ENCODE measurements at regions not wholly inside any gene's neighbourhood (a gene's known extent, or its start where the extent isn't known, plus 50 kb on each side); places are given as distances from the start of the nearest gene placed in this dataset.
"Not testable (repeated sequence)": the region's sequence is repeated elsewhere in the genome, so short reads cannot be mapped to it uniquely, and the experiment has no call there.

GRCh38 chr15:79777916-79778315, 118.9 kb downstream of the MTHFS start:
- H3K27me3 Mint-ChIP-seq (ENCODE audit: low read depth) = no peaks in the 10 kb centered on the region
- no peaks in the 10 kb centered on the region for H3K36me3 Mint-ChIP-seq (ENCODE audit: low read depth)
- H3K27ac Mint-ChIP-seq = no peak overlapping the region
- peaks cover 15% of the 10 kb centered on the region for H3K9me3 Mint-ChIP-seq
- no peak for TF ChIP-seq CTCF (IDR thresholded peaks at IDR 0.05; ENCODE audit: unreplicated experiment in 3 of 3)
- no peak overlapping the region for H3K4me3 Mint-ChIP-seq
- H3K4me1 Mint-ChIP-seq = no peaks in the 10 kb centered on the region

- no peaks in the 10 kb centered on the region for H3K36me3 Mint-ChIP-seq (ENCODE audit: low read depth)
- no peak overlapping the region for H3K27ac Mint-ChIP-seq
- H3K4me1 Mint-ChIP-seq = no peaks in the 10 kb centered on the region
- H3K9me3 Mint-ChIP-seq = peaks cover 19% of the 10 kb centered on the region
- TF ChIP-seq CTCF (IDR thresholded peaks at IDR 0.05; ENCODE audit: unreplicated experiment in 3 of 3) = no peak
- no peaks in the 10 kb centered on the region for H3K27me3 Mint-ChIP-seq (ENCODE audit: low read depth)
- H3K4me3 Mint-ChIP-seq = no peak overlapping the region
Observed at GRCh38 chr15:79778378-79778990, 118.3 kb downstream of the MTHFS start.

GRCh38 chr15:79779746-79780145, 117.1 kb downstream of the MTHFS start:
- H3K36me3 Mint-ChIP-seq (ENCODE audit: low read depth) = no peaks in the 10 kb centered on the region
- no peak overlapping the region for H3K4me3 Mint-ChIP-seq
- H3K27me3 Mint-ChIP-seq (ENCODE audit: low read depth) = no peaks in the 10 kb centered on the region
- H3K27ac Mint-ChIP-seq = no peak overlapping the region
- TF ChIP-seq CTCF (IDR thresholded peaks at IDR 0.05; ENCODE audit: unreplicated experiment in 3 of 3) = no peak
- H3K4me1 Mint-ChIP-seq = no peaks in the 10 kb centered on the region
- peaks cover 24% of the 10 kb centered on the region for H3K9me3 Mint-ChIP-seq

- not testable (repeated sequence) for H3K4me1 Mint-ChIP-seq; H3K4me3 Mint-ChIP-seq; H3K36me3 Mint-ChIP-seq (ENCODE audit: low read depth); H3K27ac Mint-ChIP-seq; H3K27me3 Mint-ChIP-seq (ENCODE audit: low read depth)
- peaks cover 27% of the 10 kb centered on the region for H3K9me3 Mint-ChIP-seq
Observed at GRCh38 chr15:79782307-79782706, 114.5 kb downstream of the MTHFS start.
